Hematopoietic multipotent progenitor cell treated with erythropoietin and hydrocortisone succinate and interleukin-3 and kit ligand, for 8 days (in vitro differentiated cells): ENCODE measurements at regions not wholly inside any gene's neighbourhood (a gene's known extent, or its start where the extent isn't known, plus 50 kb on each side); places are given as distances from the start of the nearest gene placed in this dataset.
"Not testable (repeated sequence)": the region's sequence is repeated elsewhere in the genome, so short reads cannot be mapped to it uniquely, and the experiment has no call there.

Experiments used
- DNase-seq: peaks from one replicate; pipeline ENCODE4 v3.0.0-alpha.2; 2015

- DNase-seq: no peak
These were observed 648.3 kb downstream of the EPM2A start for GRCh38 chr6:145087034-145087433.

- no peak for DNase-seq
These were observed 644.3 kb downstream of the EPM2A start for GRCh38 chr6:145090801-145091585.

GRCh38 chr6:145091586-145092142 is 643.7 kb downstream of the EPM2A start:
- no peak for DNase-seq

- DNase-seq: no peak
These were observed 642.8 kb downstream of the EPM2A start for GRCh38 chr6:145092554-145092953.

GRCh38 chr6:145093226-145093625 is 642.1 kb downstream of the EPM2A start:
- no peak for DNase-seq

GRCh38 chr6:145096846-145097245 is 638.5 kb downstream of the EPM2A start:
- DNase-seq: no peak

GRCh38 chr6:145098127-145098526 is 637.2 kb downstream of the EPM2A start:
- DNase-seq: not testable (repeated sequence)

- no peak for DNase-seq
These were observed 635.6 kb downstream of the EPM2A start for GRCh38 chr6:145099713-145100112.

- no peak for DNase-seq
These were observed 625.2 kb downstream of the EPM2A start for GRCh38 chr6:145110109-145110508.

GRCh38 chr6:145111407-145111806 is 623.9 kb downstream of the EPM2A start:
- DNase-seq: not testable (repeated sequence)

- no peak for DNase-seq
These were observed 622.6 kb downstream of the EPM2A start for GRCh38 chr6:145112711-145113148.

GRCh38 chr6:145115638-145116037 is 619.7 kb downstream of the EPM2A start:
- no peak for DNase-seq

GRCh38 chr6:145116591-145117178 is 618.6 kb downstream of the EPM2A start:
- DNase-seq: no peak

- no peak for DNase-seq
These were observed 617.1 kb downstream of the EPM2A start for GRCh38 chr6:145118224-145118623.

- DNase-seq: no peak
These were observed 616.2 kb downstream of the EPM2A start for GRCh38 chr6:145119081-145119480.

GRCh38 chr6:145132709-145133108 is 602.6 kb downstream of the EPM2A start:
- no peak for DNase-seq

GRCh38 chr6:145135702-145136101 is 599.6 kb downstream of the EPM2A start:
- no peak for DNase-seq

GRCh38 chr6:145137425-145137824 is 597.9 kb downstream of the EPM2A start:
- DNase-seq: peak; percentile 25

GRCh38 chr6:145138469-145139139 is 596.7 kb downstream of the EPM2A start:
- no peak for DNase-seq

- no peak for DNase-seq
These were observed 596.0 kb downstream of the EPM2A start for GRCh38 chr6:145139140-145139850.

GRCh38 chr6:145139895-145140294 is 595.4 kb downstream of the EPM2A start:
- DNase-seq: no peak

GRCh38 chr6:145141572-145141971 is 593.7 kb downstream of the EPM2A start:
- DNase-seq: no peak

GRCh38 chr6:145142958-145143357 is 592.4 kb downstream of the EPM2A start:
- no peak for DNase-seq
